ENCODE measurements at regions not wholly inside any gene's neighbourhood (a gene's known extent, or its start where the extent isn't known, plus 50 kb on each side); places are given as distances from the start of the nearest gene placed in this dataset.

GRCh38 chr2:221710744-221711143, 138.6 kb upstream of the EPHA4 start:
- DNase-seq (ENCODE audit: low read depth) = no peak
- TF ChIP-seq, protein P1, sequence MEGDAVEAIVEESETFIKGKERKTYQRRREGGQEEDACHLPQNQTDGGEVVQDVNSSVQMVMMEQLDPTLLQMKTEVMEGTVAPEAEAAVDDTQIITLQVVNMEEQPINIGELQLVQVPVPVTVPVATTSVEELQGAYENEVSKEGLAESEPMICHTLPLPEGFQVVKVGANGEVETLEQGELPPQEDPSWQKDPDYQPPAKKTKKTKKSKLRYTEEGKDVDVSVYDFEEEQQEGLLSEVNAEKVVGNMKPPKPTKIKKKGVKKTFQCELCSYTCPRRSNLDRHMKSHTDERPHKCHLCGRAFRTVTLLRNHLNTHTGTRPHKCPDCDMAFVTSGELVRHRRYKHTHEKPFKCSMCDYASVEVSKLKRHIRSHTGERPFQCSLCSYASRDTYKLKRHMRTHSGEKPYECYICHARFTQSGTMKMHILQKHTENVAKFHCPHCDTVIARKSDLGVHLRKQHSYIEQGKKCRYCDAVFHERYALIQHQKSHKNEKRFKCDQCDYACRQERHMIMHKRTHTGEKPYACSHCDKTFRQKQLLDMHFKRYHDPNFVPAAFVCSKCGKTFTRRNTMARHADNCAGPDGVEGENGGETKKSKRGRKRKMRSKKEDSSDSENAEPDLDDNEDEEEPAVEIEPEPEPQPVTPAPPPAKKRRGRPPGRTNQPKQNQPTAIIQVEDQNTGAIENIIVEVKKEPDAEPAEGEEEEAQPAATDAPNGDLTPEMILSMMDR (IDR thresholded peaks at IDR 0.05; ENCODE audit: control insufficient read depth, extremely low read depth, insufficient read depth) = no peak
- H3K4me3 ChIP-seq (ENCODE audit: low read depth, low read length) = no peak overlapping the region

GRCh38 chr2:221708902-221709301, 136.8 kb upstream of the EPHA4 start:
- TF ChIP-seq, protein P1 (IDR thresholded peaks at IDR 0.05; ENCODE audit: control insufficient read depth, extremely low read depth, insufficient read depth) = no peak
- no peak overlapping the region for H3K4me3 ChIP-seq (ENCODE audit: low read depth, low read length)

DNA sequence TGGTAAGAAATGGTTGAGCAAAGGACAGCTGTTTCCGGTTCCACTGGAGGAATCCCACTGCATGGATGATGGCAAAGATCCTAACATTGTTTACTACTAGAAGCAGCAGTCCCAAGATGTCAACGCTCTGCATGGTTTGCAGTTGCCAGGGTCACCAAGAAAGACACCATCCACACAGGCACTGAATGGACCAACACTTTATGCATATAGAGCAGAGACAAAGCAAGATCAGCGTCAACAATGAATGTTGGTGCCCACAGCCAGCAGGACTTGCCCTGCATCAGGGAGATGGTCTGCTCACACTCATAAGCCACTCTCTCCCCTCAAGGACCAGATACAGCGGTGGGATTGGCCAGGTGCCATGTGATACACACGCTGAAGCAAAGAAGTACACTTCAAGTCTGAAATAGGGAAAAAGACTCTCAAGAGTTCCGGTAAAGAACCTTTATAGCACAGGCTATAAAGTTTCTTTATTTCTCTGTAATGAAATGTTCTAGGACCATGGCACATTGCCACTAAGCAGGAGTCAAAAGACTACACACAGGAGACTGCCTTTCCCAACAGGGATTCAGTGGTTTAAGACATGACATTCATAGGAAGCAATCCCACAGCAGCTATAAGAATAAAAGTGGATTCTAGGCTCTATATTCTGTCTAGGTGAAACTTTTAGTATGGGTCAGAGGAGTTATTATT, 133.2 kb upstream of the EPHA4 start:
- TF ChIP-seq, protein P1 (IDR thresholded peaks at IDR 0.05; ENCODE audit: control insufficient read depth, extremely low read depth, insufficient read depth) = no peak
- no peak overlapping the region for H3K4me3 ChIP-seq (ENCODE audit: low read depth, low read length)

More at GRCh38 chr2:221708902-221709301, 136.8 kb upstream of the EPHA4 start:
- DNase-seq (ENCODE audit: low read depth) = no peak

GRCh38 chr2:221704442-221704841, 132.3 kb upstream of the EPHA4 start:
- H3K4me3 ChIP-seq (ENCODE audit: low read depth, low read length) = no peak overlapping the region
- TF ChIP-seq, protein P1 (IDR thresholded peaks at IDR 0.05; ENCODE audit: control insufficient read depth, extremely low read depth, insufficient read depth) = no peak
- no peak for DNase-seq (ENCODE audit: low read depth)

More for the DNA sequence above, 133.2 kb upstream of the EPHA4 start:
- DNase-seq (ENCODE audit: low read depth) = no peak

DNA sequence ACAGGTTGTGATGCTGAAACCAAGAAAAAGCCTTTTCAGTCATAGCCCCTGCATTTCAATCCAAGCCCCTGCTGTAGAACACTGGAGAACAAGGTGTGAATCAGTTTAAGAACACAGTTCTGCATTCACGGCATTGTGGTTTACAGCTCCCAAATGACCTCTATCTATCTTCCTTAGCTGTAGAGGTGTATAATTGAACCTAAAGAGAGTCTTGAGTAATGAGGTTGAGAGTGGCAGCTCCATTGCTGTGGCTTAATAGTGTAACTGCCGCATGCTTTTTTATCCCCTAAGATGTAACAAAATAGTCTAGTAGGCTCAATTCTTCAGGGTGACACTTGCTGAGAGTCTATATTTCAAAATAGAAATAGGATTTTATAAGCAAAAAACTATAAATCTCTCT, 121.3 kb upstream of the EPHA4 start:
- TF ChIP-seq, protein P1 (IDR thresholded peaks at IDR 0.05; ENCODE audit: control insufficient read depth, extremely low read depth, insufficient read depth) = no peak
- no peak overlapping the region for H3K4me3 ChIP-seq (ENCODE audit: low read depth, low read length)
- no peak for DNase-seq (ENCODE audit: low read depth)

- H3K4me3 ChIP-seq (ENCODE audit: low read depth, low read length) = no peak overlapping the region
- no peak for DNase-seq (ENCODE audit: low read depth)
- TF ChIP-seq, protein P1 (IDR thresholded peaks at IDR 0.05; ENCODE audit: control insufficient read depth, extremely low read depth, insufficient read depth) = no peak
Observed at GRCh38 chr2:221691571-221691970, 119.5 kb upstream of the EPHA4 start.

- no peak for DNase-seq (ENCODE audit: low read depth)
- TF ChIP-seq, protein P1 (IDR thresholded peaks at IDR 0.05; ENCODE audit: control insufficient read depth, extremely low read depth, insufficient read depth) = no peak
Observed at GRCh38 chr2:221689140-221689539, 117.0 kb upstream of the EPHA4 start.

More at GRCh38 chr2:221689140-221689539, 117.0 kb upstream of the EPHA4 start:
- no peak overlapping the region for H3K4me3 ChIP-seq (ENCODE audit: low read depth, low read length)

All from LNCaP clone FGC (cell line).